ENCODE measurements at regions not wholly inside any gene's neighbourhood (a gene's known extent, or its start where the extent isn't known, plus 50 kb on each side); places are given as distances from the start of the nearest gene placed in this dataset.
"Not testable (repeated sequence)": the region's sequence is repeated elsewhere in the genome, so short reads cannot be mapped to it uniquely, and the experiment has no call there.

GRCh38 chr13:80152142-80152541 is 188.8 kb downstream of the SPRY2 start:
- not testable (repeated sequence) for TF ChIP-seq EGR1 (IDR thresholded peaks at IDR 0.05; ENCODE audit: low read depth in 2 of 2); CTCF (IDR thresholded peaks at IDR 0.05; ENCODE audit: low read depth, low read length, missing input control); HNF4G (IDR thresholded peaks at IDR 0.05); GABPA (IDR thresholded peaks at IDR 0.05 in 1 of 2, conservative IDR thresholded peaks at IDR 0.05 in 1 of 2); REST (IDR thresholded peaks at IDR 0.05); JUND (IDR thresholded peaks at IDR 0.05); RAD21 (IDR thresholded peaks at IDR 0.05); MAX (IDR thresholded peaks at IDR 0.05); RXRA (IDR thresholded peaks at IDR 0.05); HNF4A (conservative IDR thresholded peaks at IDR 0.05); TAF1 (conservative IDR thresholded peaks at IDR 0.05); FOXA2 (IDR thresholded peaks at IDR 0.05)

Measured in liver (tissue), 3 donors.